Neural progenitor cell (in vitro differentiated cells): ENCODE measurements at regions not wholly inside any gene's neighbourhood (a gene's known extent, or its start where the extent isn't known, plus 50 kb on each side); places are given as distances from the start of the nearest gene placed in this dataset.

Source experiments
- DNase-seq: peaks from one replicate; pipeline ENCODE4 v3.0.0-alpha.2; 2016; ENCODE audit warnings: low spot score
- H2AFZ ChIP-seq: fragments of 200-600 bp; sonication (generic); replicated peaks from 2 replicates; pipeline ENCODE4 v1.6.1; 2016; ENCODE audit warnings: antibody characterized with exemption
- H3F3A ChIP-seq: fragments of 200-600 bp; sonication (generic); 2 replicates; pipeline ENCODE4 v1.6.1; 2016; ENCODE audit warnings: antibody characterized with exemption, low read depth
- H3K27ac ChIP-seq: fragments of 200-600 bp; sonication (generic); 2 replicates; pipeline ENCODE4 v1.5.1; 2016; ENCODE audit warnings: mild to moderate bottlenecking
- H3K27me3 ChIP-seq: fragments of 200-600 bp; sonication (generic); 2 replicates; pipeline ENCODE4 v1.6.1; 2016; ENCODE audit warnings: mild to moderate bottlenecking, moderate library complexity
- H3K36me3 ChIP-seq: fragments of 200-600 bp; sonication (generic); 2 replicates; pipeline ENCODE4 v1.5.1; 2016
- H3K4me1 ChIP-seq: fragments of 200-600 bp; sonication (generic); 2 replicates; pipeline ENCODE4 v1.6.1; 2016; ENCODE audit warnings: mixed run types
- H3K4me2 ChIP-seq: fragments of 200-600 bp; sonication (generic); 2 replicates; pipeline ENCODE4 v1.6.1; 2016
- H3K4me3 ChIP-seq: fragments of 200-600 bp; sonication (generic); 2 replicates; pipeline ENCODE4 v1.5.1; 2016
- H3K79me2 ChIP-seq: fragments of 200-600 bp; sonication (generic); 2 replicates; pipeline ENCODE4 v1.6.1; 2016; ENCODE audit warnings: low read depth
- H3K9ac ChIP-seq: fragments of 200-600 bp; sonication (generic); 2 replicates; pipeline ENCODE4 v1.6.1; 2016
- H3K9me3 ChIP-seq: fragments of 200-600 bp; sonication (generic); 2 replicates; pipeline ENCODE4 v1.5.1; 2016; ENCODE audit warnings: low read depth
- H4K20me1 ChIP-seq: fragments of 200-600 bp; sonication (generic); 2 replicates; pipeline ENCODE4 v1.6.1; 2016; ENCODE audit warnings: low read depth
- H3K27ac Mint-ChIP-seq: 3 replicates; pipeline ENCODE4 v1.8.0; 2021; ENCODE audit warnings: mixed read lengths
- H3K27me3 Mint-ChIP-seq: 2 replicates; pipeline ENCODE4 v1.8.0; 2022; ENCODE audit warnings: low read depth, mild to moderate bottlenecking, inconsistent platforms, moderate library complexity, mixed read lengths; ENCODE audit not compliant: insufficient read depth
- H3K36me3 Mint-ChIP-seq: 3 replicates; pipeline ENCODE4 v1.8.0; 2021; ENCODE audit warnings: mixed read lengths
- H3K4me1 Mint-ChIP-seq: 3 replicates; pipeline ENCODE4 v1.8.0; 2021; ENCODE audit warnings: mixed read lengths
- H3K4me3 Mint-ChIP-seq: 3 replicates; pipeline ENCODE4 v1.8.0; 2021; ENCODE audit warnings: mild to moderate bottlenecking, moderate library complexity, mixed read lengths
- H3K9me3 Mint-ChIP-seq: 3 replicates; pipeline ENCODE4 v1.8.0; 2020; ENCODE audit warnings: mixed read lengths
- EZH2 ChIP-seq: fragments of 200-600 bp; sonication (generic); IDR thresholded peaks from 2 replicates; pipeline ENCODE4 v1.6.1; 2017; ENCODE audit warnings: antibody characterized with exemption, mild to moderate bottlenecking, moderate library complexity
- EZH2phosphoT487 ChIP-seq: fragments of 200-600 bp; sonication (generic); IDR thresholded peaks from 2 replicates; pipeline ENCODE4 v1.6.1; 2017; ENCODE audit warnings: antibody characterized with exemption
- TF ChIP-seq, protein P1 (sequence below): fragments of 200-600 bp; sonication (generic); IDR thresholded peaks from 2 replicates; pipeline ENCODE4 v1.5.1; 2017; ENCODE audit warnings: antibody characterized with exemption, mild to moderate bottlenecking

- peaks cover 16% of the 10 kb centered on the region for H3K4me1 Mint-ChIP-seq
- no peak overlapping the region for H3K27ac ChIP-seq
Observed at GRCh38 chr2:234621120-234621519, 124.2 kb upstream of the ARL4C start.

GRCh38 chr2:234620018-234620417 is 123.1 kb upstream of the ARL4C start:
- Mint-ChIP-seq H3K27ac (no peak overlapping the region), H3K27me3 (peaks cover 3% of the 10 kb centered on the region), H3K9me3 (peaks cover 4% of the 10 kb centered on the region), H3K4me1 (peaks cover 16% of the 10 kb centered on the region), H3K4me3 (no peak overlapping the region), H3K36me3 (no peaks in the 10 kb centered on the region)
- Histone ChIP-seq H3K9ac (no peak overlapping the region), H3K9me3 (no peaks in the 10 kb centered on the region), H3K4me2 (no peak overlapping the region), H2AFZ (no peak overlapping the region), H3K36me3 (no peaks in the 10 kb centered on the region), H3K27ac (no peak overlapping the region), H3K4me3 (no peak overlapping the region), H4K20me1 (no peaks in the 10 kb centered on the region), H3K79me2 (no peaks in the 10 kb centered on the region), H3K27me3 (no peaks in the 10 kb centered on the region), H3F3A (no peaks in the 10 kb centered on the region), H3K4me1 (peaks cover 12% of the 10 kb centered on the region)
- TF ChIP-seq EZH2phosphoT487: no peak
- TF ChIP-seq, protein P1, sequence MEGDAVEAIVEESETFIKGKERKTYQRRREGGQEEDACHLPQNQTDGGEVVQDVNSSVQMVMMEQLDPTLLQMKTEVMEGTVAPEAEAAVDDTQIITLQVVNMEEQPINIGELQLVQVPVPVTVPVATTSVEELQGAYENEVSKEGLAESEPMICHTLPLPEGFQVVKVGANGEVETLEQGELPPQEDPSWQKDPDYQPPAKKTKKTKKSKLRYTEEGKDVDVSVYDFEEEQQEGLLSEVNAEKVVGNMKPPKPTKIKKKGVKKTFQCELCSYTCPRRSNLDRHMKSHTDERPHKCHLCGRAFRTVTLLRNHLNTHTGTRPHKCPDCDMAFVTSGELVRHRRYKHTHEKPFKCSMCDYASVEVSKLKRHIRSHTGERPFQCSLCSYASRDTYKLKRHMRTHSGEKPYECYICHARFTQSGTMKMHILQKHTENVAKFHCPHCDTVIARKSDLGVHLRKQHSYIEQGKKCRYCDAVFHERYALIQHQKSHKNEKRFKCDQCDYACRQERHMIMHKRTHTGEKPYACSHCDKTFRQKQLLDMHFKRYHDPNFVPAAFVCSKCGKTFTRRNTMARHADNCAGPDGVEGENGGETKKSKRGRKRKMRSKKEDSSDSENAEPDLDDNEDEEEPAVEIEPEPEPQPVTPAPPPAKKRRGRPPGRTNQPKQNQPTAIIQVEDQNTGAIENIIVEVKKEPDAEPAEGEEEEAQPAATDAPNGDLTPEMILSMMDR: no peak
- no peak for TF ChIP-seq EZH2
- no peak for DNase-seq

More at GRCh38 chr2:234621120-234621519, 124.2 kb upstream of the ARL4C start:
- Mint-ChIP-seq H3K9me3 (no peaks in the 10 kb centered on the region), H3K36me3 (no peaks in the 10 kb centered on the region), H3K4me3 (no peak overlapping the region), H3K27me3 (peaks cover 3% of the 10 kb centered on the region), H3K27ac (no peak overlapping the region)
- no peaks in the 10 kb centered on the region for H3K27me3 ChIP-seq
- no peaks in the 10 kb centered on the region for H3K9me3 ChIP-seq
- no peaks in the 10 kb centered on the region for H3K79me2 ChIP-seq
- H3K4me1 ChIP-seq: peaks cover 12% of the 10 kb centered on the region
- DNase-seq: no peak
- no peak overlapping the region for H3K4me2 ChIP-seq
- no peaks in the 10 kb centered on the region for H3K36me3 ChIP-seq
- H3K9ac ChIP-seq: no peak overlapping the region
- H2AFZ ChIP-seq: no peak overlapping the region
- no peaks in the 10 kb centered on the region for H3F3A ChIP-seq
- no peak for TF ChIP-seq EZH2
- no peak for TF ChIP-seq EZH2phosphoT487
- TF ChIP-seq, protein P1: no peak
- H3K4me3 ChIP-seq: no peak overlapping the region
- no peaks in the 10 kb centered on the region for H4K20me1 ChIP-seq

- no peak overlapping the region for H3K4me3 Mint-ChIP-seq
- no peaks in the 10 kb centered on the region for H3K36me3 ChIP-seq
- DNase-seq: no peak
- H3K27me3 ChIP-seq: no peaks in the 10 kb centered on the region
- H3K9me3 Mint-ChIP-seq: peaks cover 13% of the 10 kb centered on the region
- H3K36me3 Mint-ChIP-seq: peaks cover 5% of the 10 kb centered on the region
- H3K9ac ChIP-seq: no peak overlapping the region
- H3K4me1 ChIP-seq: no peaks in the 10 kb centered on the region
- no peaks in the 10 kb centered on the region for H3K79me2 ChIP-seq
- peaks cover 5% of the 10 kb centered on the region for H3K27me3 Mint-ChIP-seq
- H3K4me1 Mint-ChIP-seq: no peaks in the 10 kb centered on the region
- H3K4me3 ChIP-seq: no peak overlapping the region
- H3F3A ChIP-seq: no peaks in the 10 kb centered on the region
- TF ChIP-seq, protein P1: no peak
- TF ChIP-seq EZH2 (no peak), EZH2phosphoT487 (no peak)
- H3K9me3 ChIP-seq: no peaks in the 10 kb centered on the region
- H3K27ac ChIP-seq: no peak overlapping the region
- no peak overlapping the region for H2AFZ ChIP-seq
- no peak overlapping the region for H3K4me2 ChIP-seq
- H3K27ac Mint-ChIP-seq: no peak overlapping the region
- H4K20me1 ChIP-seq: no peaks in the 10 kb centered on the region
Observed at GRCh38 chr2:234615643-234616356, 118.9 kb upstream of the ARL4C start.
